GM12864 (cell line): ENCODE measurements at regions not wholly inside any gene's neighbourhood (a gene's known extent, or its start where the extent isn't known, plus 50 kb on each side); places are given as distances from the start of the nearest gene placed in this dataset.

Experiments
- DNase-seq: peaks from one replicate; pipeline ENCODE4 v3.0.0-alpha.2; 2011; ENCODE audit warnings: low read depth
- H3K4me3 ChIP-seq: 2 replicates; pipeline ENCODE4 v1.5.1; 2011; ENCODE audit warnings: mild to moderate bottlenecking, low read depth, low read length, control low read depth
- CTCF ChIP-seq: IDR thresholded peaks from 2 replicates; pipeline ENCODE4 v1.5.1; 2011; ENCODE audit warnings: low read depth, mild to moderate bottlenecking, moderate library complexity, low read length, control low read depth, inconsistent platforms; ENCODE audit errors: missing control alignments

GRCh38 chr4:41318839-41319530 is 62.3 kb downstream of the UCHL1 start:
- no peak for DNase-seq
- no peak overlapping the region for H3K4me3 ChIP-seq
- TF ChIP-seq CTCF = no peak

- no peak for TF ChIP-seq CTCF
- no peak for DNase-seq
Observed at GRCh38 chr4:41319553-41319952, 62.8 kb downstream of the UCHL1 start.

GRCh38 chr4:41320278-41320677 is 63.5 kb downstream of the UCHL1 start:
- DNase-seq = no peak
- H3K4me3 ChIP-seq = no peak overlapping the region

More at GRCh38 chr4:41319553-41319952, 62.8 kb downstream of the UCHL1 start:
- H3K4me3 ChIP-seq = no peak overlapping the region

GRCh38 chr4:41320786-41321185 is 64.1 kb downstream of the UCHL1 start:
- no peak overlapping the region for H3K4me3 ChIP-seq
- no peak for TF ChIP-seq CTCF
- no peak for DNase-seq

More at GRCh38 chr4:41320278-41320677, 63.5 kb downstream of the UCHL1 start:
- no peak for TF ChIP-seq CTCF

GRCh38 chr4:41321216-41321945 is 64.7 kb downstream of the UCHL1 start:
- H3K4me3 ChIP-seq = no peak overlapping the region
- no peak for DNase-seq
- TF ChIP-seq CTCF = no peak

GRCh38 chr4:41322617-41323016 is 65.9 kb downstream of the UCHL1 start:
- no peak for TF ChIP-seq CTCF
- DNase-seq = no peak
- no peak overlapping the region for H3K4me3 ChIP-seq

GRCh38 chr4:41323179-41323578 is 66.5 kb downstream of the UCHL1 start:
- H3K4me3 ChIP-seq = no peak overlapping the region
- TF ChIP-seq CTCF = no peak
- no peak for DNase-seq
